Pancreas (tissue), 10 donors: ENCODE measurements at regions not wholly inside any gene's neighbourhood (a gene's known extent, or its start where the extent isn't known, plus 50 kb on each side); places are given as distances from the start of the nearest gene placed in this dataset.

Experiments
- ATAC-seq, 4 donors: fragments of 200-7000 bp; cut with Tn5 transposase; one replicate each; pipeline versions ENCODE4 v1.8.0 to v1.9.1; 2020; ENCODE audit warnings: mild to moderate bottlenecking in 4 of 4, moderate library complexity in 4 of 4
- DNase-seq, 6 donors: peaks; one replicate each; pipeline ENCODE4 v3.0.0-alpha.2; 2020
- FAIRE-seq: peaks from 2 replicates; lab custom pipeline; 2012; peaks lifted over from hg19 to GRCh38; lab: Jason Lieb, UNC
- H3K27ac ChIP-seq, 4 donors: fragments of 200-600 bp; sonication (generic); 1 replicate in 3 of 4; 2 replicates in 1 of 4; pipeline versions ENCODE4 v1.5.0 to v1.8.0; 2020
- H3K27me3 ChIP-seq, 4 donors: fragments of 200-600 bp; one replicate each; pipeline ENCODE4 v1.8.0; 2021
- H3K36me3 ChIP-seq, 3 donors: fragments of 200-600 bp; sonication (generic) in 1 of 3; one replicate each; pipeline versions ENCODE4 v1.5.0 to v1.8.0; 2020 to 2021
- H3K4me1 ChIP-seq, 3 donors: fragments of 200-600 bp; one replicate each; pipeline ENCODE4 v1.8.0; 2021
- H3K4me3 ChIP-seq, 4 donors: fragments of 200-600 bp; sonication (generic) in 2 of 4; one replicate each; pipeline versions ENCODE4 v1.5.0 to v1.8.0; 2020 to 2021
- H3K9me3 ChIP-seq, 4 donors: fragments of 200-600 bp; one replicate each; pipeline ENCODE4 v1.8.0; 2021
- WGBS, 2 donors: extraction: QIAGEN DNeasy Blood & Tissue Kit; methylation state at CpG; one replicate each; pipeline ENCODE4 v1.1.7; 2013; 5-methylcytosine and 5-hydroxymethylcytosine counted together
- intact Hi-C, 3 donors: fragments of 100-400 bp; cut with DNase I; formaldehyde crosslinking; loops; one replicate each; pipeline versions ENCODE4 v1.11.1 to v1.14.2; 2022
- TF ChIP-seq, protein P1 (sequence below), 4 donors: fragments of 200-600 bp; sonication (generic) in 3 of 4; IDR thresholded peaks; one replicate each; pipeline versions ENCODE4 v1.5.0 to v1.8.0; 2021; ENCODE audit warnings: antibody characterized with exemption in 4 of 4
- donor health status: healthy with polysubstance abuse.
- donor health status: DM: no; HTN: no; CAD: no; lungs with moderate emphysema.
- donor health status: DM: no; HTN: no; CAD: no.
- donor health status: control.
- donor health status: control.
- donor health status: Bipolar disorder and iron deficiency.
- donor health status: DM: yes; HTN: yes; CAD: no.
- donor health status: DM: no; HTN: no; CAD: no.
- donor health status: DM: no; HTN: no; CAD: no.
- donor health status: DM: yes; HTN: yes; CAD: no.

DNA sequence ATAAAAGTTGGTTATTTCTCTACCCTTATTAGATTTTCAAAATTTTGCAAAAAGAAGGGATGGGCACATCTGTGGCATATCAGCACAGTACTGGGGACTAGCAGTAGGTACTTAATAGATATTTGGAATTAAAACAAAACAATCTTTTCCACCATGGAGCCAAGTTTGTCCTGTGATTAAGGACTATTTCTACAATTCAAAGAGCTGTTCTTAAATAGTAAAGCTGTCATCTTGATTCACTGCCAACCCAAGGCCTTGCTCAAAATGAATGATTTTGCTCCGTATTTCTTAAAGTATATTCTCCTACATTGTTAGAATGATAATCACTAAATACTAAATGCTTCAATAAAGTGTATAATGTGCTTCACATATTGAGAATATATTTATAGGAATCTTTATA is 169.9 kb downstream of the S1PR1 start:
- no peak for DNase-seq
- H3K4me1 ChIP-seq: no peaks in the 10 kb centered on the region
- no peak overlapping the region for H3K4me3 ChIP-seq
- intact Hi-C loops: no loop called here
- H3K27me3 ChIP-seq: no peaks in the 10 kb centered on the region
- TF ChIP-seq, protein P1, sequence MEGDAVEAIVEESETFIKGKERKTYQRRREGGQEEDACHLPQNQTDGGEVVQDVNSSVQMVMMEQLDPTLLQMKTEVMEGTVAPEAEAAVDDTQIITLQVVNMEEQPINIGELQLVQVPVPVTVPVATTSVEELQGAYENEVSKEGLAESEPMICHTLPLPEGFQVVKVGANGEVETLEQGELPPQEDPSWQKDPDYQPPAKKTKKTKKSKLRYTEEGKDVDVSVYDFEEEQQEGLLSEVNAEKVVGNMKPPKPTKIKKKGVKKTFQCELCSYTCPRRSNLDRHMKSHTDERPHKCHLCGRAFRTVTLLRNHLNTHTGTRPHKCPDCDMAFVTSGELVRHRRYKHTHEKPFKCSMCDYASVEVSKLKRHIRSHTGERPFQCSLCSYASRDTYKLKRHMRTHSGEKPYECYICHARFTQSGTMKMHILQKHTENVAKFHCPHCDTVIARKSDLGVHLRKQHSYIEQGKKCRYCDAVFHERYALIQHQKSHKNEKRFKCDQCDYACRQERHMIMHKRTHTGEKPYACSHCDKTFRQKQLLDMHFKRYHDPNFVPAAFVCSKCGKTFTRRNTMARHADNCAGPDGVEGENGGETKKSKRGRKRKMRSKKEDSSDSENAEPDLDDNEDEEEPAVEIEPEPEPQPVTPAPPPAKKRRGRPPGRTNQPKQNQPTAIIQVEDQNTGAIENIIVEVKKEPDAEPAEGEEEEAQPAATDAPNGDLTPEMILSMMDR (IDR thresholded peaks at IDR 0.05): no peak
- no peak overlapping the region for H3K27ac ChIP-seq
- no peak for FAIRE-seq
- no peak for ATAC-seq
- no peaks in the 10 kb centered on the region for H3K9me3 ChIP-seq
- WGBS, 2 donors: 70 to 88% methylated on average over 1 of the region's 1 CpG
- H3K36me3 ChIP-seq: no peaks in the 10 kb centered on the region

DNA sequence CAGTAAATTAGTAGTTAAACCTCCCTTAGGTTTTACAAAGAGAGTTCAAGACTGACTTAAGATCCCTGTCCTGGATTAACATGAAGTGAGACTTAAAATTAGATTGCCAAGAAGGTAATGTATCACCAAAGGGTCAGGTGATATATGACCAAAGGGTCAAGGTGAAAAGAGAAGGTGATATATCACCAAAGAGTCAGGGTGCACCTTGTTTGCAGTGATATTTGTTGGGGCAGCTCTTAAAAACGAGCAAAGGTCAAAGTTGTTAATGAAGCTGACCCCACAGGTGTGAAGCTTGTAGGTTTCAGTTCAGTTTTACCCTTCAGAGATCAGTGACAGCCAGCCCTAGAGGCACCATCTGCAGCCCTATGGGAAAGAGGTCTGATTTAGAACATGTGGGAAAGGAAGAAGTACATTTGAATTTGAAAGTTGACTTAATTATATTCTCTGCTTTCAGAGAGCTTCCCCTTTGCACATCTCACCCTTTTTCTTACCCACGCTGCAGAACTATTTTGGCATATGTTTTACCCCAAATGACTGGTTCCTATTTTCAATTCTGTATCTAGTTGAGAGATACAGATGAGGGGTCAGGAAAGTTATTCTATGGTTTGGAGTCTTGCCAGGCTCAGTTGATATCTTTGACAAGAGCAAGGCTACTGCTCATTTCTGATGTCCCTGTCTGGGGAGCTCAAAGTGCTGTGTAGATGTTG is 170.8 kb downstream of the S1PR1 start:
- DNase-seq: no peak
- WGBS, 2 donors: 41 to 53% methylated on average over 2 of the region's 2 CpGs
- no peak for FAIRE-seq

DNA sequence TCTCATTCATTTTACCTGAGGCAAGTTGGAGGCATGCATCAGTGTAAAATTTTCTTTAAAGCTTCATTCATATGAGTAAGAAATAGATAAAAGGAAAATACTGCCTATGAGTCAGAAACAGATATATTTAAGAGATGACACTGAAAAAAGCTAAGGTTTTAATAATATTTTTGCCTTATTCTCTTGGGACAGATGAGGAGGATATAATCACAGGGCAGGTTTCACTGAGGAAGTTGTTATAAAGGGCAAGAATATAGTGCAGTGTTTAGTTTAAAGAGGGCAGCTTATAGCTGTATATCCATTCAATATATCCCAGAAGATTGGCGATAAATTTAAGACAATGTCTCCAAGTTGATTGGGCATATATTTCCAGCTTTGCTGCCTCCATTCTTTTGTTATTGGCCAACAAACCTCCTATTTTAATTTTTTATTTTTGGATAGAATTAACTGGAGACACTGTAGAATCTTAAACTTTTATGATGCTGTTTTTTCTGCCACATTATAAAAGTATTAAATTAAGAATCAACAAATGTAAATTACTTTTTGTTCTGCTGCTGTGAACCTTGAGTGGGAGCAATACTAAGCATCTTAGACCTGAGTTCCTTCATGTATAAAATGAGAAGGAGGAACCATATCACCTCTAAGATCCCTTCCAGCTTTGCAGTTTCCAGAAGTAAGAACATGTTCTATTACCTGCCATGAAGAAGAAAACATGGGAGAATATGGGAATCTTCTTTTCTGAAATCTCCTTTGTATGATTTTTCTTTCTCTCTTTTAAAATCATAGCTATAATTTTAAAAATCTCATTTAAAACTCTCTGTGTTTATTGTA is 171.6 kb downstream of the S1PR1 start:
- no peaks in the 10 kb centered on the region for H3K36me3 ChIP-seq
- DNase-seq: no peak
- H3K4me1 ChIP-seq: no peaks in the 10 kb centered on the region
- no peak for ATAC-seq
- H3K4me3 ChIP-seq: no peak overlapping the region
- FAIRE-seq: no peak
- no peaks in the 10 kb centered on the region for H3K27me3 ChIP-seq
- TF ChIP-seq, protein P1 (IDR thresholded peaks at IDR 0.05): no peak
- 89 to 91% methylated on average over 1 of the region's 1 CpG for WGBS, 2 donors
- intact Hi-C loops: no loop called here
- no peak overlapping the region for H3K27ac ChIP-seq
- H3K9me3 ChIP-seq: no peaks in the 10 kb centered on the region

More for the DNA sequence above, 170.8 kb downstream of the S1PR1 start:
- no peaks in the 10 kb centered on the region for H3K27me3 ChIP-seq
- no peak overlapping the region for H3K4me3 ChIP-seq
- intact Hi-C loops: no loop called here
- no peaks in the 10 kb centered on the region for H3K4me1 ChIP-seq
- ATAC-seq: no peak
- H3K9me3 ChIP-seq: no peaks in the 10 kb centered on the region
- no peaks in the 10 kb centered on the region for H3K36me3 ChIP-seq
- H3K27ac ChIP-seq: no peak overlapping the region
- TF ChIP-seq, protein P1 (IDR thresholded peaks at IDR 0.05): no peak

DNA sequence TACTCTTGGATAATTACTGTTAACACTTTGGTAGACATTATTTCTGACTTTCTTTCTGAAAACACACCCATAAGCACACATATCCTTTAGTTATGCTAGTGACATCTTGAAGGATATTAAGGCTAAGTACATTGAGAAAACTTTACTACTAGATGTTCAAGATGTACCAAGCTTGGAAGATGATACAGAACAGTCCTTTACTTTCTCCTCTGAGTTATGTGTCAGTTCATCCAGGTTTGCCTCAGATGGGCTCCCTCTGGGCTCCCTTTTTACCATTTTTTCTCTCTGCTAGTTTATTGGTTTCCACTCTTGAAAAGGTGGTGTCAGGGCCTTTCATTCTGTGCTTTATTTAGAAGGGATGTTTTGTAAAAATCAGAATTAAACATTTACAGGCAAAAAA is 172.3 kb downstream of the S1PR1 start:
- Histone ChIP-seq H3K36me3 (no peaks in the 10 kb centered on the region), H3K4me3 (no peak overlapping the region), H3K4me1 (no peaks in the 10 kb centered on the region), H3K27ac (no peak overlapping the region), H3K27me3 (no peaks in the 10 kb centered on the region), H3K9me3 (no peaks in the 10 kb centered on the region)
- no peak for FAIRE-seq
- no peak for ATAC-seq
- intact Hi-C loops: no loop called here
- TF ChIP-seq, protein P1 (IDR thresholded peaks at IDR 0.05): no peak
- DNase-seq: no peak
